T-cell (primary cell): ENCODE measurements at regions not wholly inside any gene's neighbourhood (a gene's known extent, or its start where the extent isn't known, plus 50 kb on each side); places are given as distances from the start of the nearest gene placed in this dataset.

Experiments
- ATAC-seq, 4 experiments: fragments of 200-7000 bp in 3 of 4; fragments of 150-1000 bp in 1 of 4; cut with Tn5 transposase; replicated peaks in 1 of 4; 1 replicate in 3 of 4; 2 replicates in 1 of 4; pipeline ENCODE4 v1.10.0; 2021; ENCODE audit warnings: moderate library complexity in 3 of 4, mild to moderate bottlenecking in 2 of 4, moderate number of reproducible peaks in 1 of 4
- CTCF ChIA-PET, 2 donors: fragments of 300-600 bp; sonication (Branson Sonifier 250); formaldehyde crosslinking; loops; one replicate each; lab custom pipeline; 2022; ENCODE audit warnings: antibody characterized with exemption in 2 of 2; lab: Charles Lee
- POLR2A ChIA-PET, 2 donors: fragments of 300-600 bp; sonication (Branson Sonifier 250); formaldehyde crosslinking; loops; one replicate each; lab custom pipeline; 2022; ENCODE audit warnings: antibody characterized with exemption in 2 of 2; lab: Charles Lee
- DNase-seq, 35 experiments: peaks; one replicate each; pipeline versions ENCODE4 v3.0.0 to v3.0.0-alpha.2; 2013 to 2023
- H3K27ac ChIP-seq: one replicate; pipeline ENCODE4 v1.5.1; 2013; ENCODE audit warnings: low read length
- H3K27me3 ChIP-seq, 2 experiments: replicated peaks in 1 of 2; 1 replicate in 1 of 2; 2 replicates in 1 of 2; pipeline versions ENCODE4 v1.6.1 to v1.7.0; 2013; ENCODE audit warnings: low read length in 1 of 2, mixed read lengths in 1 of 2; ENCODE audit not compliant: control insufficient read depth in 2 of 2, insufficient read depth in 2 of 2; ENCODE audit errors: extremely low read depth in 1 of 2
- H3K36me3 ChIP-seq, 2 donors: 1 replicate in 1 of 2; 2 replicates in 1 of 2; pipeline versions ENCODE4 v1.6.1 to v1.7.0; 2013; ENCODE audit warnings: low read length in 1 of 2; ENCODE audit not compliant: control insufficient read depth in 2 of 2, insufficient read depth in 1 of 2; ENCODE audit errors: extremely low read depth in 1 of 2
- H3K4me1 ChIP-seq, 2 experiments: 1 replicate in 1 of 2; 2 replicates in 1 of 2; pipeline versions ENCODE4 v1.6.1 to v1.7.0; 2013; ENCODE audit warnings: low read length in 2 of 2, mixed read lengths in 1 of 2; ENCODE audit not compliant: insufficient read depth in 2 of 2, control insufficient read depth in 1 of 2; ENCODE audit errors: extremely low read depth in 1 of 2
- H3K4me3 ChIP-seq, 2 donors: 1 replicate in 1 of 2; 2 replicates in 1 of 2; pipeline versions ENCODE4 v1.5.1 to v1.7.0; 2013; ENCODE audit warnings: mild to moderate bottlenecking in 2 of 2, low read length in 1 of 2, moderate library complexity in 1 of 2; ENCODE audit not compliant: control insufficient read depth in 1 of 2; ENCODE audit errors: extremely low read depth in 1 of 2
- H3K9me3 ChIP-seq: 2 replicates; pipeline ENCODE4 v1.7.0; 2013
- H3K27ac Mint-ChIP-seq, 2 donors: one replicate each; pipeline ENCODE4 v1.8.0; 2020 to 2021; ENCODE audit warnings: mild to moderate bottlenecking in 2 of 2, mixed read lengths in 2 of 2
- H3K27me3 Mint-ChIP-seq, 2 donors: one replicate each; pipeline ENCODE4 v1.8.0; 2021 to 2022; ENCODE audit warnings: mixed read lengths in 2 of 2
- H3K36me3 Mint-ChIP-seq: one replicate; pipeline ENCODE4 v1.8.0; 2021; ENCODE audit warnings: mixed read lengths
- H3K4me1 Mint-ChIP-seq, 3 donors: one replicate each; pipeline ENCODE4 v1.8.0; 2020 to 2022; ENCODE audit warnings: mixed read lengths in 3 of 3, mild to moderate bottlenecking in 1 of 3
- H3K4me3 Mint-ChIP-seq, 3 donors: one replicate each; pipeline ENCODE4 v1.8.0; 2020 to 2022; ENCODE audit warnings: mild to moderate bottlenecking in 3 of 3, mixed read lengths in 3 of 3, moderate library complexity in 3 of 3
- H3K9me3 Mint-ChIP-seq, 3 donors: one replicate each; pipeline ENCODE4 v1.8.0; 2020 to 2022; ENCODE audit warnings: mixed read lengths in 3 of 3
- WGBS: methylation state at CpG from one replicate; pipeline ENCODE4 v1.1.5; 2013; ENCODE audit warnings: missing lambda C conversion rate; ENCODE audit not compliant: insufficient coverage; 5-methylcytosine and 5-hydroxymethylcytosine counted together

DNA sequence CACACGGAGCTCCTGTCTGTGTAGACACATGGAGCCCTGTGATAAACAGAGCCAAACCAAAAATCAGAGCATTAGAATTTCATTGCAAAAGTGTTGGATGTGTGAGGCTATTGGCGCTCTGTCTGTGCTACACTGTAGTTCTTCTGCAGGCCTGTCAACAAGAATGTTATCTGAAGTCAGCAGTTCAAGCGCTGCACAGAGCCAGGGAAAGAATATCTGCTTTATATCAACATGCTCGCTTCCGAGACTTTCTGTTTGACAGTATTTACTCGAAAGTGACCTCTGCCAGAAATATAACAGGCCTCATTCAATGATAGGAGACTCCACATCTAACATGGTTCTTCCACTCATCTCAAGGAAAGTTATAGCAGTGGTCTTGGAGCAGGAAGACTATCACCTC is 118.3 kb downstream of the CCER1 start:
- CTCF ChIA-PET: no interaction called here
- Histone ChIP-seq H3K4me3 (no peak overlapping the region), H3K36me3 (no peaks in the 10 kb centered on the region), H3K4me1 (no peaks in the 10 kb centered on the region), H3K9me3 (no peaks in the 10 kb centered on the region), H3K27me3 (no peaks in the 10 kb centered on the region), H3K27ac (no peak overlapping the region)
- no peaks in the 10 kb centered on the region for H3K36me3 Mint-ChIP-seq
- ATAC-seq: no peak
- POLR2A ChIA-PET: no interaction called here
- DNase-seq: no peak
- H3K27ac Mint-ChIP-seq: no peak overlapping the region
- no peaks in the 10 kb centered on the region for H3K9me3 Mint-ChIP-seq
- no peak overlapping the region for H3K4me3 Mint-ChIP-seq
- no peaks in the 10 kb centered on the region for H3K27me3 Mint-ChIP-seq
- 90% methylated on average over 4 of the region's 6 CpGs for WGBS
- H3K4me1 Mint-ChIP-seq: peaks cover 0 to 9% (median 3%) of the 10 kb centered on the region in 3 donors

- H3K36me3 ChIP-seq: no peaks in the 10 kb centered on the region
- DNase-seq: no peak
- no peaks in the 10 kb centered on the region for H3K27me3 ChIP-seq
- Mint-ChIP-seq H3K27ac (no peak overlapping the region), H3K4me3 (no peak overlapping the region), H3K4me1 (peaks cover 0 to 9% (median 3%) of the 10 kb centered on the region in 3 donors), H3K27me3 (peaks cover 0 to 3% of the 10 kb centered on the region in 2 donors), H3K36me3 (no peaks in the 10 kb centered on the region), H3K9me3 (no peaks in the 10 kb centered on the region)
- no peak for ATAC-seq
- no peaks in the 10 kb centered on the region for H3K9me3 ChIP-seq
- 43% methylated on average over 1 of the region's 2 CpGs for WGBS
- no peaks in the 10 kb centered on the region for H3K4me1 ChIP-seq
- POLR2A ChIA-PET: no interaction called here
- CTCF ChIA-PET: interaction anchor here in 1 of 2 donors (0.7 to 1.1 kb wide), 2 partner anchors 9 to 20 kb away, joined by 3 to 10 read pairs; no protein-coding TSS in a partner anchor
- no peak overlapping the region for H3K4me3 ChIP-seq
- no peak overlapping the region for H3K27ac ChIP-seq
Measured at GRCh38 chr12:90833228-90833627, 121.7 kb downstream of the CCER1 start.

DNA sequence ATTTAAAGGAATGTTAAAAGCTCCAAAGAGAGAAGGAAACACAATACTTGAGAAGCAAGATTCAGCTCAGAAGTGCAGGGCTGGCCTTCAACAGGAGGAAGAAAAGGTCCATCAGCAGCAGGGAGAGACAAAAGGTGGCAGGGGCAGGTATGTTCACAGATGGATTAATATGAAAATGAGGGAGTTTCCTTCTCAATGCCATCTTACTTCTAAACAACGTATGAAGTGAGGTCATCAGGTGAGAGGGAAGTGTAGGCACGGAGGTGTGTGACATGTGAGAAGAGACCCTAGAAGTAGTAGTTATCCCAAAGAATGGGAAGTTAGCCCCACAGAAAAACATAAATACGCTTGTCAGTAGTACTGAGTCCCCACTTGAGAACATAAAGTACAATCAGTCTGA is 122.5 kb downstream of the CCER1 start:
- Histone ChIP-seq H3K27me3 (no peaks in the 10 kb centered on the region), H3K27ac (no peak overlapping the region), H3K4me1 (no peaks in the 10 kb centered on the region), H3K36me3 (no peaks in the 10 kb centered on the region), H3K4me3 (no peak overlapping the region), H3K9me3 (no peaks in the 10 kb centered on the region)
- Mint-ChIP-seq H3K9me3 (no peaks in the 10 kb centered on the region), H3K27ac (no peak overlapping the region), H3K27me3 (peaks cover 0 to 3% of the 10 kb centered on the region in 2 donors), H3K36me3 (no peaks in the 10 kb centered on the region), H3K4me3 (no peak overlapping the region), H3K4me1 (peaks cover 0 to 9% (median 3%) of the 10 kb centered on the region in 3 donors)
- no peak for DNase-seq
- WGBS: no CpG with 5 or more reads among the region's 3 CpGs
- CTCF ChIA-PET: interaction anchor here in 1 of 2 donors (0.7 kb wide), 1 partner anchor 26 kb away, joined by 3 read pairs; no protein-coding TSS in a partner anchor
- no peak for ATAC-seq
- POLR2A ChIA-PET: no interaction called here

- H3K27me3 ChIP-seq: no peaks in the 10 kb centered on the region
- Mint-ChIP-seq H3K9me3 (no peaks in the 10 kb centered on the region), H3K4me1 (peaks cover 0 to 9% (median 3%) of the 10 kb centered on the region in 3 donors), H3K27me3 (peaks cover 0 to 3% of the 10 kb centered on the region in 2 donors), H3K27ac (no peak overlapping the region), H3K4me3 (no peak overlapping the region), H3K36me3 (no peaks in the 10 kb centered on the region)
- no peak overlapping the region for H3K4me3 ChIP-seq
- ChIA-PET POLR2A (no interaction called here), CTCF (no interaction called here)
- H3K4me1 ChIP-seq: no peaks in the 10 kb centered on the region
- H3K27ac ChIP-seq: no peak overlapping the region
- H3K36me3 ChIP-seq: no peaks in the 10 kb centered on the region
- H3K9me3 ChIP-seq: no peaks in the 10 kb centered on the region
- WGBS: no CpG with 5 or more reads among the region's 1 CpG
- no peak for DNase-seq
- ATAC-seq: no peak
Measured at GRCh38 chr12:90831712-90832111, 123.3 kb downstream of the CCER1 start.

DNA sequence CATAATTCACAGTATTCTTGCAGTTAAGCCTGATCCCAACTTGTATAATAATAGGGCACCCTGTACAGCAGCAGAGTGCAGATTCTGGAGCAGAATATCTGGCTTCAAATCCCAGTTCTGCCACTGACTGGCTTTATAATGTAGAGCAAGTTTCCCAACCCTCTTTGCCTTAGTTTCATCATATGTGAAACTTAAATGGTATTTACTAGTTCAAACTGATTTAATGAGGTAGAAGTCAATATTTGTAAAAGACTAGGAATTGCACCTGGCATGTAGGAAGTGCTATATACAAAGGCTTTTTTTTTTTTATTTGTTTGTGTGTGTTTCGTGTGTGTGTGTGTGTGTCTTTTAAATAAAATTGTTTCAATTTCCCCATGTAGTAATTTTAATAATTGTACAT is 125.9 kb downstream of the CCER1 start:
- no peak overlapping the region for H3K27ac ChIP-seq
- no peaks in the 10 kb centered on the region for H3K4me1 ChIP-seq
- H3K27me3 ChIP-seq: no peaks in the 10 kb centered on the region
- H3K36me3 ChIP-seq: no peaks in the 10 kb centered on the region
- H3K27me3 Mint-ChIP-seq: peaks cover 0 to 11% of the 10 kb centered on the region in 2 donors
- H3K4me3 ChIP-seq: no peak overlapping the region
- no peak overlapping the region for H3K4me3 Mint-ChIP-seq
- peaks cover 0 to 9% (median 3%) of the 10 kb centered on the region in 3 donors for H3K4me1 Mint-ChIP-seq
- POLR2A ChIA-PET: no interaction called here
- ATAC-seq (no peak), DNase-seq (no peak)
- H3K27ac Mint-ChIP-seq: no peak overlapping the region
- CTCF ChIA-PET: no interaction called here
- peaks cover 0 to 3% (median 0%) of the 10 kb centered on the region in 3 donors for H3K9me3 Mint-ChIP-seq
- no CpG with 5 or more reads among the region's 1 CpG for WGBS
- H3K9me3 ChIP-seq: no peaks in the 10 kb centered on the region
- H3K36me3 Mint-ChIP-seq: no peaks in the 10 kb centered on the region

DNA sequence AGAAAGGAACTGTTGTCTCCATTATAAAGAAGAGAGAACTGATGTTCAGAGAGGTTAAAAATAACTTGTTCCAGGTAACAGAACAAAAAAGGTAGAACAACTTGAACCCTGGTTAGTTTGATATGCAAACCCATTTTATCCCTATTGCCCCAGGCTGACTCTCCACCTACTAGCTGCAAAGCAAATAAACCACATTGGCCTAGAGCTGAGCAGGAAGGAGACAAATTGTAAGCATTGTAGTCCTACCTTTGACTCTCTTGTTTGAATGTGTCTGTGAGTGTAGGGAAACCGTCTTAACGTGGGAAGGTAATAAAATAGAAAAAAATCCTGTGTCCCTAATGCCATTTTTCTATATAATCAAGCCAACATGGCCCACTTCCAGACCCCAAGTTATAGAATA is 126.4 kb downstream of the CCER1 start:
- Histone ChIP-seq H3K4me1 (no peaks in the 10 kb centered on the region), H3K36me3 (no peaks in the 10 kb centered on the region), H3K9me3 (no peaks in the 10 kb centered on the region), H3K4me3 (no peak overlapping the region), H3K27ac (no peak overlapping the region), H3K27me3 (no peaks in the 10 kb centered on the region)
- H3K27me3 Mint-ChIP-seq: peaks cover 0 to 11% of the 10 kb centered on the region in 2 donors
- H3K4me1 Mint-ChIP-seq: peaks cover 0 to 9% (median 3%) of the 10 kb centered on the region in 3 donors
- ChIA-PET POLR2A (no interaction called here), CTCF (no interaction called here)
- ATAC-seq: no peak
- no peak overlapping the region for H3K27ac Mint-ChIP-seq
- H3K9me3 Mint-ChIP-seq: peaks cover 0 to 3% (median 0%) of the 10 kb centered on the region in 3 donors
- DNase-seq: no peak
- H3K4me3 Mint-ChIP-seq: no peak overlapping the region
- WGBS: no CpG with 5 or more reads among the region's 2 CpGs
- no peaks in the 10 kb centered on the region for H3K36me3 Mint-ChIP-seq

DNA sequence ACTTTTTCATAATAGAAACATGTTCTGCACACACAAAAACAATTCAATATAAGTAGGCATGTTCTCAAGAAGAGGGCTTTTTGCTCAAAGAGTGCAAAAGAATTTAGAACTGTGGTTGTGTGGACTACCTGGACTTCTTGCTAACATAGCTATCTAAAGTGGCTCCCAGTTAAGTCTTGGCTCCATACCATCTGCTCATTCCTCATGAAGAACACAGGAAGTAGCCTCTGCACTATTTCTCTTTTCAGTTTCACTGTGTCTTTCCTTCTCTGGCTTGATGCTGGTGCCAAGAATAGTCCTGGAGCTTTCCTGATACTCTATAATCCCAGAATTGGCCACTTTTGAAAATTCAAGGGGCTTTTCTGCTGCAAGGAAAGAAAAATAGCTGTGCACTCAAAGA is 127.4 kb downstream of the CCER1 start:
- peaks cover 0 to 3% (median 0%) of the 10 kb centered on the region in 3 donors for H3K9me3 Mint-ChIP-seq
- Histone ChIP-seq H3K36me3 (no peaks in the 10 kb centered on the region), H3K4me1 (no peaks in the 10 kb centered on the region), H3K27ac (no peak overlapping the region), H3K4me3 (no peak overlapping the region), H3K9me3 (no peaks in the 10 kb centered on the region), H3K27me3 (no peaks in the 10 kb centered on the region)
- DNase-seq: no peak
- ChIA-PET CTCF (no interaction called here), POLR2A (no interaction called here)
- peaks cover 0 to 11% of the 10 kb centered on the region in 2 donors for H3K27me3 Mint-ChIP-seq
- H3K36me3 Mint-ChIP-seq: no peaks in the 10 kb centered on the region
- no peaks in the 10 kb centered on the region for H3K4me1 Mint-ChIP-seq
- H3K27ac Mint-ChIP-seq: no peak overlapping the region
- no peak overlapping the region for H3K4me3 Mint-ChIP-seq
- no peak for ATAC-seq
